GM21737 (cell line): ENCODE measurements at regions not wholly inside any gene's neighbourhood (a gene's known extent, or its start where the extent isn't known, plus 50 kb on each side); places are given as distances from the start of the nearest gene placed in this dataset.
"Not testable (repeated sequence)": the region's sequence is repeated elsewhere in the genome, so short reads cannot be mapped to it uniquely, and the experiment has no call there.

Source experiments
- ATAC-seq: cut with Tn5 transposase; IDR thresholded peaks from one replicate; pipeline ENCODE4 v1.9.1; 2021; ENCODE audit warnings: mild to moderate bottlenecking, moderate library complexity; ENCODE audit not compliant: unreplicated experiment

GRCh38 chr10:33795529-33795928 is 461.1 kb upstream of the NRP1 start:
- ATAC-seq, result no peak

DNA sequence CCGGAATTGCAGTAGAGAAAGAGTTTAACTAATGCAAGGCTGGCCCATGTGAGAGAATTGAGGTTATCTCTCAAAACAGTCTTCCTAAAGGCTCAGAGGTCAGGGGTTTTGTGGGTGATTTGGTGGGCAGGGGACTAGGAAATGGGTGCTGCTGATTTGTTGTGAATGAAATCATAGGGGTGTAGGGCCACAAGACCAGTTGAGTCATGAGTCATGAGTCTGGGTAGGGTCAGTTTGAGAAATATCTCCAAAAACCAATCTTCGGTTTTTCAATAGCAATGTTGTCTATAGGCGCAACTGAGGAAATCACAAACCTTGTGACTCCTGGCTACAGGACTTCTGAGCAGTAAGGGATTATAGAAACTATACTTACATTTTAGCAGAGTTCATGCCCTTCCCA is 460.0 kb upstream of the NRP1 start:
- ATAC-seq, result no peak

- no peak for ATAC-seq
Measured at GRCh38 chr10:33793793-33794192, 459.3 kb upstream of the NRP1 start.

DNA sequence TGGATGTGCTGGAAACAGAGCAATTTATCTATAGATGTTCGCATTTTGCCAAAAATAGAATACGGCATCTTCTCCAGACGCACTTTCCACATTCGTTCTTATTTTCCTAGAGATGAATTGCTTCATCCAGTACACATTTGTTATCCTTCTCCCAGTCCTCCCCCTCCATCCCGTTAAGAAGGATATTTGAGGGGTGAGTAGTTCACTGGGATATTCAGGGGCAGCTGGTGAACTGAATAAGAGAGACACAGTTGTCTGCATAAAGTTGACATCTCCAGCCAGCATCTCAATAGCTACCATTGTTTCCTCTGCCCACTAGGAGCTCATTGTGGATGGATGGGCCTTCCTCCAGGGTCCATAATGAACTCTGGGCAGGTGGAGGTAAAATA is 456.8 kb upstream of the NRP1 start:
- ATAC-seq, result no peak

GRCh38 chr10:33790521-33791271 is 456.2 kb upstream of the NRP1 start:
- no peak for ATAC-seq

GRCh38 chr10:33783557-33783956 is 449.1 kb upstream of the NRP1 start:
- no peak for ATAC-seq

DNA sequence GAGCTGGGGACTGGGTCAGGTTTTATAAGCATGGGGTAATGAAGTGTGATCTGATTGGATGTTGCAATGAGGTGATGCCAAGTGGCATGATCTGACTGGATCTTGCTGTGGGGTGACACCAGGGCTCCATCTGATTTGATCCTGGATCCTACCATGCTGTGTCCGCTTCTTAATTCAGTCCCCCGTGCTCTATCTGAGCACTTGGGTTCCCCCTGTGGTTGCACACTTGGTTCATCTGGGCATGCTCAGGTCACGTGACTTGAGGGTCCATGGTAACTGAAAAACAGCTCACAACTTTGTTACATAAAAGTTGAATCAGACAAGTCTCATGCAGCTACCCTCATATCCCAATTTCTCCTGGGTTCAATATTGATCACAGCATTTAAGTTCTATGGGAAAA is 448.6 kb upstream of the NRP1 start:
- no peak for ATAC-seq

DNA sequence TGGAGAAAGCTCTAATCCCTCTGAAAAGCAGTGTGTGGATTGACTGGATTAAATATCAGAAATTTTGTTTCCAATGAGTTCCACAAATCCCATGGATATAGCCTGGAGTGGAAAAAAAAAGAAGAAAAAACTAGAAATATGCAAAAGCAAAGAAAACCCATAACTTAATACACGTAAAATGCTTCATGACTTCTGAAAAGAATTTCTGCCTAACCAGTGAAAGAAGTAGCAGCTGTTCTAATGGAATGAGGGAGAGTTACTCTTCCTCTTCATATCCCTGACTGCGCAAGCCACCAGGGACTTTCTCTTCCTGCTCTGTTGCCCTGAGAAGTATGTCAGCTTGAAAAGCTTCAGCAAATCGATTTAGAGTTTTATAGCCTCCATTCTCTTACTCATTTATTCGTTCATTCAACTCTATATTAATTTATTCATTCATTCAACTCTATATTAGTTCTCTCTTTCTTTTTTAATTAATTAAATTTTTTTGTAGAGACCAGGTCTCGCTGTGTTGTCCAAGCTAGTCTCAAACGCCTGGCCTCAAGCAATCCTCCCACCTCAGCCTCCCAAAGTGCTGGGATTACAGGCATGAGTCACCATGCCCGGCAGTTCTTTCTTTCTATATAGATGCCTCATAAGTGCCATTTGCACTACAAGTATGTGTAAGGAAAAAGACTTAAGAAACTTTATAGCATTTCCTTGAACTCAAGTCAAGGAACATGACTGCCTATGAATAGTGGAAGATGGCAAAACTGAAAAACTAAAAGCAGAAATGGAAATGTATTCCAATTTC is 447.3 kb upstream of the NRP1 start:
- no peak for ATAC-seq

DNA sequence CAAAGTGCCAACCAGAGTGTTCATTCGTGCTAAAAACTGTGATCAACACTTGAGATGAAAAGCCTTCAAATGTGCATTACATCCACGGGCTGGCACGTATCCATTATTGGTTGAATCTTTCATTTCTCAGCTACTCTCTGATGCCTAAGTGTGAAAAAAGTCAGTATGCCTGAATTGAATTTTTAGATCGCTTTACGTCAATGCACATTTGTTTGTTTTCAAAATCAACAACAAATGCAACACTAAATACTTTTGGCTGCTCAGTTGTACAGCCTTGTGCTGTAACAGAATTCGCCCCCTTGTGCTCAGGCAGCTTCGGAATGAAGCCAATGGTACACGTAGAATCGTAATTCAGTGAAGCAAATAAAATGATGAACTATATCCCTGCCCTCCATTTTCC is 446.5 kb upstream of the NRP1 start:
- no peak for ATAC-seq

DNA sequence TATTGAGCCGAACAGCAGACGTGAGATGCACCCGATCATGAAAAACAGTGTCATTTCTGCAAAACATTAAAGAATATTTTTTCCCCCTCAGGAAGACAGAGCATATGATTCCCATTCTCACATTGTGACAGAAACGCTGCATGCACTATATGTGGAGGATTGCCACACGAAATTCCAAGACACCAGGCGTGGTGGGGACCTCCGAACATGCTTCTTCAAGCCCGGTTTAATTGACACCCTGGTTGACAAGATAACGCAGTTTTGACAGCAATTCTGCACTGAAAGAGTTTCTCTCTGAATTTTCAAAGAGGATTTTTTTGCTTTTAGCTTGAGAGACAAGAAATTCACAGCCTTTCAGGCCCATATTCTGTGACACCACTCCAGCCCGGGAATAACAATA is 442.8 kb upstream of the NRP1 start:
- ATAC-seq, result no peak

GRCh38 chr10:33776419-33777070 is 442.1 kb upstream of the NRP1 start:
- ATAC-seq, result no peak

DNA sequence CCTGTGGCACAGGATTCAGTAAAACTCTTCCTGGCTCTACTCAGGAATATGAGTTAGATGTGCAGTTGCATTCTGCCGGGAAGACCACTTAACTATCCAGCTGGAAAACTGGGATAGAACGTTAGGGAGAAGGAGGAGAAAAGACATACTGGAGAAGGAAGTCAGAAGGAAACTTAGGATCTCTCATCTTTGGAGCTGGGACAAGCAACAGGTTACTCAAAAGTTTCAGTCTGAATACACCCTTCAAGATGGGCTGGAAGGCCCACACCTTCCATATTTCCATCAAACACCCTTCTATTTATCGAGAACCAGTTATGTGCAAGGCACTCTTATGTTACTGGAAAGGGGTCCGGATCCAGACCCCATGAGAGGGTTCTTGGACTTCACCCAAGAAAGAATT is 440.4 kb upstream of the NRP1 start:
- ATAC-seq, result no peak

DNA sequence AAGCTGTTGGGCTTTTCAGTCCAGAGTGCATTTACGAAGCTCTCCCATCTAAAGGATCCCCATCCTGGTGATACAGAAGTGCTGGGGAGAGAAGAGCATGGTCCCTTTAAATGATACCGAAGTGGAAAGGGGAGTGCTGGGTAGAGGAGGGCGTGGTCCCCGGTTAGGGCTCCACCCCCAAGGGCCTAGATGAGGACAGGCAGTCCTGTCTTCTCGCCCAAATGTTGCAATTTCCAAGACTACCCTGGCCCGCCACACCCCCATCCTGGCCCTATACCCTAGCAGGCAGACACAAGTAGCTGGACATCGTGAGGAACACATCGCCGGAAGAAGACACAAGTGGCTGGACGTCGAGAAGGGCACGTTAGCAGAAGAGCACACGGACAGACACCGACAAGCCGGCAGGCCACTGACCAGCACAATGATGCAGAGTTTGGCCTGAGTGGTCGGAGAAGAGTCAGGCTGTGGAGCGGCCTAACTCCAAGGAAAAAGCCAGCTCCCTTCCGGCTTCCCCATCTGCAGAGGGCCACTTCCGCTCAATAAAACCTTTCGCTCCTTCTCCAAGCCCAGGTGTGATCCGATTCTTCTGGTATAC is 439.5 kb upstream of the NRP1 start:
- no peak for ATAC-seq

- ATAC-seq, result no peak
Measured at GRCh38 chr10:33773253-33773573, 438.7 kb upstream of the NRP1 start.

- no peak for ATAC-seq
Measured at GRCh38 chr10:33772370-33773252, 438.1 kb upstream of the NRP1 start.

DNA sequence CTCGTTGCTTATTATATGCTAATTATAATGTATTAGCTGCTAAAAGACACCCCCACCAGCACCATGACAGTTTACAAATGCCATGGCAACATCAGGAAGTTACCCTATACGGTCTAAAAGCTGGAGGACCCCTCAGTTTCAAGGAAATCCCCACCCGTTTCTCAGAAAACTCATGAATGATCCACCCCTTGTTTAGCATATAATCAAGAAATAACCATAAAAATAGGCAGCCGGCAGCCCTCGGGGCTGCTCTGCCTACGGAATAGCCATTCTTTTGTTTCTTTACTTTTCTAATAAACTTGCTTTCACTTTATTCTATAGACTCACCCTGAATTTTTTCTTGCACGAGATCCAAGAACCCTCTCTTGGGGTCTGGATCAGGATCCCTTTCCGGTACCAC is 437.4 kb upstream of the NRP1 start:
- ATAC-seq, result not testable (repeated sequence)

DNA sequence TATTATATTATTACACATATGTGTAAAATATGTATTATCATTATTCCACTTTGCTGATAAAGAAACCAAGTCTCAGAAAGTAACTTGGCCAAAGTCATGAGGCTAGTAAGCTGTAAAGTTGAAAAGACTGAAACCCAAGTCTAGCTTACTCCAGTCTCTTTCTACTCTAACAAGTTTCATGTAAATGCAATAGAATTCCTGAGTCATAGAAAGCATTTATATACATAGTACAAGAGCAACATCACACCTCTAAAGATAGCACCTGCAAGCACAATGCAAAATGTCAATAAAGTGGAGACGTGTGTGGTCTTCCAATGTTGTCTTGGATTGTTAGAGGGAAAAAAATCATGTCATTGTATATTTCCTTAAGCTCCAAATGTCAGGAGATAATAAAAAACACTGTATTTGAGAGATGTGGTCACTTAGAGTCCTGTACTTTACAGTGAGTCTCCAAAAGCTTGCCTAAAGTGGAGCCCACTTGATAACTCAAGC is 430.3 kb upstream of the NRP1 start:
- no peak for ATAC-seq

- no peak for ATAC-seq
Measured at GRCh38 chr10:33760056-33760943, 425.8 kb upstream of the NRP1 start.

DNA sequence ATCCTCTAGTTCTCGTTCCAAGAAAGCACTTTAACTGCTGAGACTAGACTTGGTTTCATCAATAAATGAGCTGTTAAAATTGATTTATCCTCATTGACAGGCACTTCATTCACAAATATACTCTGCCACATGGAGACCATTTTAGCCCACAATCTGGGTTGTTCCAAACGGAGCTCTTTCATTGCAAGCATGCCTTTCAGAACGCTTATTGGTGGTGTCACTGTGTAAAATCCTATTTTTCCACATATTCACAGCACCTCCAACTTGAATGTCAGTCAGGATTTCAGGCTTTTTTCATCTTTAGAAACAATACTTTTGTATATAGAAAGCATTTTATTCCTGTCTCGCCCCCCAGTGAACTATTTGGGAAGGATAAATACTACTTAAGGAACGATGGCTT is 424.7 kb upstream of the NRP1 start:
- no peak for ATAC-seq

DNA sequence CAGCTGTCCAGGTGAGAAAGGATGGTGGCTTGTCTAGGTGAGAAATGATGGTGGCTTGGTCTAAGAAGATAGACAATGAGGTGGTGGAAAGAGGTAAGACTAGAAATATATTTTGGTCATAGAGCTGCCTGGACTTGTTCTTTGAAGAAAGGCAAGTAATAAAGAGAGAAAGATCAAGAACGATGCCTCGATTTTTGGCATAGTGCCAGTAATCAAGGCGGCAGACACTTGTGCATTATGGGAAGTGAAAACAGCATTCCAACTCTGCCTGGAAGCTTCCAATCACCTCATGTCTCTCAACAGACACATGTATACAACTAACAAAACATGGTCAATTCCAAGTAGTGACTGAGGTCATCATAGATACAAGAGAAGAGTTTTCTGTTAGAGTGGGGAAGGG is 423.8 kb upstream of the NRP1 start:
- ATAC-seq, result no peak
